Thoracic aorta (tissue), 2 donors: ENCODE measurements at regions not wholly inside any gene's neighbourhood (a gene's known extent, or its start where the extent isn't known, plus 50 kb on each side); places are given as distances from the start of the nearest gene placed in this dataset.

Experiments used
- ATAC-seq: fragments of 150-250 bp; one replicate; pipeline ENCODE4 v1.8.0; 2017; ENCODE audit warnings: low read depth; ENCODE audit not compliant: insufficient number of reproducible peaks, low FRiP score
- DNase-seq: peaks from one replicate; pipeline ENCODE4 v3.0.0-alpha.2; 2020; ENCODE audit warnings: low spot score
- H3K27ac ChIP-seq, 2 donors: fragments of 200-600 bp; sonication (generic); 1 replicate in 1 of 2; 2 replicates in 1 of 2; pipeline ENCODE4 v1.5.1; 2016; ENCODE audit warnings: mild to moderate bottlenecking in 2 of 2, moderate library complexity in 2 of 2
- H3K27me3 ChIP-seq: fragments of 200-600 bp; sonication (generic); replicated peaks from 2 replicates; pipeline ENCODE4 v1.6.0; 2016; ENCODE audit warnings: mild to moderate bottlenecking; ENCODE audit not compliant: insufficient read depth
- H3K36me3 ChIP-seq: fragments of 200-600 bp; sonication (generic); one replicate; pipeline ENCODE4 v1.5.1; 2016
- H3K4me1 ChIP-seq, 2 donors: fragments of 200-600 bp; sonication (generic); 1 replicate in 1 of 2; 2 replicates in 1 of 2; pipeline versions ENCODE4 v1.5.1 to v1.6.0; 2016; ENCODE audit warnings: low read depth in 2 of 2, mild to moderate bottlenecking in 1 of 2; ENCODE audit not compliant: control insufficient read depth in 1 of 2
- H3K4me3 ChIP-seq: fragments of 200-600 bp; sonication (generic); 2 replicates; pipeline ENCODE4 v1.5.1; 2016; ENCODE audit warnings: mild to moderate bottlenecking
- H3K9me3 ChIP-seq: fragments of 200-600 bp; sonication (generic); 2 replicates; pipeline ENCODE4 v1.5.1; 2016
- CTCF ChIP-seq: fragments of 200-600 bp; sonication (generic); IDR thresholded peaks from one replicate; pipeline ENCODE4 v1.5.1; 2019; ENCODE audit warnings: antibody characterized with exemption

DNA sequence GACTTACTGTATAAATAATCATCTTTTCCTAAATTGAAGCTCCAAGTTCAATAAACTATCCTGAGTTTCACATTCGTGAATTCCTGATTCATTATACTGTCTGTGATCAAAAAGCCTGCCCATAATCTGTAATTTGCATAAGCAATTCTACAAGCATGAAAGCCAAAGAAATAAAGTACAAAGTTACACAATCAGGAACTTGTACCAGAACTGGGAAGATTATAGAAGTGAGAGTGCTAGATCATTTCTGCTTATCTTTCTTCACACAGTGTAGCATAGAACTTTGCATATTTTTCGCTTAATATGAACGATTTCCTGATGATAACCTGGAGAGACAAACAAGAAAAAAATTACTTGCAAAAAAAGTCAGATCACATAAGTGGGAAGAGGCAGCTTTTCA, 308.2 kb downstream of the C12orf50 start:
- H3K4me1 ChIP-seq, result no peaks in the 10 kb centered on the region
- no peak overlapping the region for H3K27ac ChIP-seq
- peaks cover 3% of the 10 kb centered on the region for H3K9me3 ChIP-seq
- no peak for ATAC-seq
- H3K4me3 ChIP-seq, result no peak overlapping the region
- H3K27me3 ChIP-seq, result no peaks in the 10 kb centered on the region
- H3K36me3 ChIP-seq, result no peaks in the 10 kb centered on the region
- TF ChIP-seq CTCF, result no peak
- DNase-seq, result no peak

DNA sequence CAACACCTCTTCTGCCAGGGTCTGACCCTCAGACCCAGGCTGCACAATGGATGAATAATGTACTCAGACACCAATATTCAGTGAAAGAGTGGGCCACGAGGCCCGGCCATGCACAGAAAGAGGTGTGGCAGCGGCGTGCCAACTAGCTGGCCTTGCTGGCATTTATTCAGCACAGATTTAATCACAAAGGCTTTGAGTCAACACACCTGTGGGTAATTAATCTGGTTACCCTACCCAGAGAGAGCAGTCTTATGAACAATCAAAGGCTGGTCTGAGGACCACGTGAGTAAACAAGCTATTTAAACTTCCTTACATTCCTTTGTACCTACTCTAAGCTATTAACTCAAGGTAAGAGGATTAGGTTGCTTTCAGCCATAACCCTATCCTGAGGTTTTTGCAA, 324.8 kb downstream of the C12orf50 start:
- Histone ChIP-seq H3K4me1 (no peaks in the 10 kb centered on the region), H3K27me3 (no peaks in the 10 kb centered on the region), H3K27ac (no peak overlapping the region), H3K4me3 (no peak overlapping the region), H3K9me3 (no peaks in the 10 kb centered on the region), H3K36me3 (no peaks in the 10 kb centered on the region)
- DNase-seq (no peak), ATAC-seq (no peak)
- no peak for TF ChIP-seq CTCF

- TF ChIP-seq CTCF, result no peak
- Histone ChIP-seq H3K36me3 (no peaks in the 10 kb centered on the region), H3K4me1 (peaks cover 11 to 14% of the 10 kb centered on the region in 2 donors), H3K9me3 (no peaks in the 10 kb centered on the region), H3K27me3 (no peaks in the 10 kb centered on the region), H3K4me3 (no peak overlapping the region), H3K27ac (no peak overlapping the region)
- ATAC-seq (no peak), DNase-seq (no peak)
These were observed 338.9 kb downstream of the C12orf50 start for GRCh38 chr12:87690236-87690810.

DNA sequence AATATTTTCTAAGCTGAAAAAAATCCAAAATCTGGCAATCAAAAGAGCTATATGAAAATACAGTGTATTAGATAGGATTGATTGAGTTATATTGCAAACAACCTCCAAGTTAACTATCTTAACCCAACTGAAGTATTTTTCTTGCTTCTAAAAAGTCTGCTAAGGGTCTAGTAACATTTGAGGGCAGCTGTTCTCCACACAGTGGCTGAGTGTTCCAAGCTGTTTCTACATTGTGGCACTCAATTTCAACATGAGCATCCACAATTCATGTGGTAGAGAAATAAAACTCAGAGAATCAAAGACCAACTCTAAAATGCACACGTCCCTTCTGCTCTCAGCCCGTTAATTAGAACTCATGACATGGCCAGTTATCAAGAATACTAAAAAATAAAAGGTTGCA, 340.0 kb downstream of the C12orf50 start:
- TF ChIP-seq CTCF, result no peak
- no peaks in the 10 kb centered on the region for H3K36me3 ChIP-seq
- no peak for DNase-seq
- peaks cover 11 to 14% of the 10 kb centered on the region in 2 donors for H3K4me1 ChIP-seq
- H3K9me3 ChIP-seq, result no peaks in the 10 kb centered on the region
- H3K27ac ChIP-seq, result no peak overlapping the region
- H3K4me3 ChIP-seq, result no peak overlapping the region
- ATAC-seq, result no peak
- H3K27me3 ChIP-seq, result no peaks in the 10 kb centered on the region

DNA sequence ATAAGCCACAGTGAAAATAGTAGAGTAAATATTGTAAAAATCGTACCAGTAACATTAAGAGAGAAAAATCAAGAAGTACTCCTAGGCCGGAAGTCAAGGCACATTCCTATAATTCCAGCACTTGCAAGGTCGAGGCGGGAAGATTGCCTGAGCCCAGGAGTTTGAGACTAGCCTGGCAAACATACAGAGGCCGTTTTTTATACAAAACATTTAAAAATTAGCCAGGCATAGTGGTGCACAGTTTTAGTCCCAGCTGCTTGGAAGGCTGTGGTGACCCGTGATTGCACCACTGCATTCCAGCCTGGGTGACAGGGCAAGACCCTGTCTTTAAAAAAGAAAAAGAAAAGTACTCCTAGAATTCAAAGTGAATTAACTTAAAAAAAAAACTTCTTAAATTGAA, 341.8 kb downstream of the C12orf50 start:
- Histone ChIP-seq H3K4me3 (no peak overlapping the region), H3K27ac (peak overlapping the region in 1 of 2 donors; percentile 38), H3K27me3 (no peaks in the 10 kb centered on the region), H3K36me3 (no peaks in the 10 kb centered on the region), H3K9me3 (no peaks in the 10 kb centered on the region), H3K4me1 (peaks cover 11 to 14% of the 10 kb centered on the region in 2 donors)
- TF ChIP-seq CTCF, result no peak
- DNase-seq (no peak), ATAC-seq (no peak)
